SW480 (cell line): ENCODE measurements at regions not wholly inside any gene's neighbourhood (a gene's known extent, or its start where the extent isn't known, plus 50 kb on each side); places are given as distances from the start of the nearest gene placed in this dataset.

Experiments used
- DNase-seq: peaks from one replicate; pipeline ENCODE4 v3.0.0-alpha.2; 2016; ENCODE audit warnings: low spot score

DNA sequence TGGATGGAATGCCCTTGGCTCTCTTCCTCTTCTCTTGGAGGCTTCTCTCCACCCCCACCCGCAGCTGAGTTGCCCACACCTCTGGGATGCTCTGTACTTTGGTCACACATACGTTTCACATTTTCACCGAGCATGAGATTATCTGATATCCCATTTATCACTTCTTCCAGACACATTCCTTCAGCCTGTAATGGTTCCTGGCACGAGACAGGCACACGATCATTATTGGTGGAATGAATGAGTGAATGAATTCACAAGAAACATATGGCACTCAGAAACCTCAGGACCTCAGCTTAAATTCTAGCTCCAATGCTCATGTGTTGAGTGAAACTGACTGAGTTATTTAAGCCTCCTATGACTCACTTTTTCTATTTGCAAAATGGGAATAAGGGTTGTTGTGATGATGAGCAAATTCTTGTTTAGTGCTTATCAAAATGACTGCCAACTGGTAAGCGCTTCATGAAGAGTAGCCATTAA is 242.7 kb upstream of the JUN start:
- no peak for DNase-seq

DNA sequence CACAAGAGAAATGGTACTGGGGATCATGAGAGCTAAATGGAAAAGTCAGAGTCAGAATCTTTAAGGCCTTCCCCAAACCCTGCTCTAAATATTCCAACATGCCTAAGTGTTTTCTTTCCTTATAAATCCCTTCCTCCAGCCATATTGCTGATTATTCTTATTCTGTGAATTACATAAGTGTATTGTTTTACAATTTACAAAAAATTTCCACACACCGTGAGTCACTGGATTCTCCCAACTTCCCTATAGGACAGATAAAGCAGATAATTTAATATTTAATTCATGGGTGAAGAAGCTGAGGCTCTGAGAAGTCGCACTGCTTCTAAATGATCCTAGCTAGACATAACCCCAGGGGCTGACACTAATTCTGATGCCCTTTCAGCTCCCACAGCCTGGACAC is 243.3 kb upstream of the JUN start:
- no peak for DNase-seq

DNA sequence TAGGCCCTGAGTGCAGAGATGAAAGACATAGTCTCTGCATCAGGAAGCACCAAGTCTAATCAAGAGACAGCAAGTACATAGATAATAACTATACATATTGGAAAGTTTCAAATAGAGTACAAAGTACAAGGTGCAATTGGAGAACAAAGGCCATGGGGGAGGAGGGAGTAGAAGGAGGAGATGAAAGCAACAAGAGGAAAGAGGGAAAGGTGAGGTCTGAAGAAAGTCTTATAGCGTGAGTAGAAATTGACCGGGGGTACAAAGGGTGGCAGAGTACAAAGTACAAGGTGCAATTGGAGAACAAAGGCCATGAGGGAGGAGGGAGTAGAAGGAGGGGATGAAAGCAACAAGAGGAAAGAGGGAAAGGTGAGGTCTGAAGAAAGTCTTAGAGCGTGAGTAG is 244.2 kb upstream of the JUN start:
- DNase-seq = no peak

DNA sequence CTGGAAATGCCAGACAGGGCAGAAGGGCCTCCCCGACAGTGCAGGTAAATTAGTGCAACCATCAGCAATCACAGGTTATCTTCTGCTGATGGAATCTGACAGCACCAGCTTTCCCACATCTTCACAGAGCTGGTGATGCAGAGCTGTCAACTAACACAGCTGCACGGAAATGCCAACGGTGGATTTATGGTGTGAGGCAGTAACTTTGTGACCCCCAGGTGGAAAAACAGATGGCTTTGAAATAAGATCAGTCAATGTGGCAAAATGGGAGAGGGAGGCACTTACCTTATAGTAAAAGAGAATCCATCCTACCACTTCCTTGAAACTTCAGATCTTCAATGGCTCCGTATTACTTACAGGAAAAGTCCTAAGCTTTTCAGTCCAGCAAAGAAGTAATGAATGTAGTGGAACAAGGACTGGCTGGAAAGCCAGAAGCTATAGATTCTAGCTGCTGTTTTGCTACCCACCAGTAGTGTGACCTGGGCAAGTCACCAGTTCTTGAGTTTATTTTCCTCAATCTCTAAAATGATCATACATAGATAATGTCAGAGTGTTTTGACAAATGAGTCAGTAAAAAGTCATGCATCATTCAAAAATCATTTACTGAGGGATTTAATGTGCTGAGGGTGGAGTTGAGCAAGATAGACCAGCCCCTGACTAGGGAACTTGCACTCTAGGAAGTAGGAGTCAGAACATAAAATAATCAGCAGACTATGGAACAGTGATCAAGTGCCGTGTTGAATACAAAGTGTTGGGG is 245.7 kb upstream of the JUN start:
- DNase-seq = no peak

DNA sequence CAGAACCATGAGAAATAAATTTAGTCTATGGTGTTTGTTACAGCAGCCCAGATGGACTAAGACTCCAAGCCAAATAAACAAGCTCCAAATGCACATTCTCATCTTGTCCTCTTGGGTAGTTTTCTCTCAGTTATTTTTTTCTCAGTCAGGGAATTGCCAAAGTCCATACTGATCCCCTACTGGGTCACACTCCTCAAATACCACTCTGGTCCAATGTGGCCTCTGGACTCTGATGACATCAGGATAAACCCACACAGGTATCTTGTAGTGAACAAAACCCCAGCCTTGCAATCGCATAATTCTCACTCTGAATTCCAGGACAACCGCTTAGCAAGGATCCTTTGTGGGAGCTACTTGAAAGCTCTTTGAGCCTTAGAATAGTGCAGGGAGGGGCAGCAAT is 248.4 kb upstream of the JUN start:
- DNase-seq = no peak

DNA sequence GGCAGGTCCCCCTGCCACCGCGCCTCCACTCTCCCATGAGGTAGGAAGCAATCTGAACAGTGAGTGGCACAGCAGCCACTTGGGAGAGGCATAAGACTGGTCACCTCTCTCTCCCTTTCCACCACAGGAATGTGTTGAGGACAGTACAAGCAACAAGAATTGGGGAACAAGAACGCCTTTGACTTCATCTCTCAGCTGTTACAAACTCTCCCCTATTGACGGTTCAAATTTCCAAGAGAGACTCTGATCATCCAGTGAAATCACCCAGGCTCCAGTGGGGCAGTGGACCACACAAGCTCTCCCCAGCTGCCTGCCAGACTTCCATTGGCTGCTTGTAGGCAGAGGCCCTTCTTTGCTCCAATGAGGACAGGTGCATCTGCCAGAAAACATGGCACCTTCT is 249.9 kb upstream of the JUN start:
- DNase-seq = no peak

DNA sequence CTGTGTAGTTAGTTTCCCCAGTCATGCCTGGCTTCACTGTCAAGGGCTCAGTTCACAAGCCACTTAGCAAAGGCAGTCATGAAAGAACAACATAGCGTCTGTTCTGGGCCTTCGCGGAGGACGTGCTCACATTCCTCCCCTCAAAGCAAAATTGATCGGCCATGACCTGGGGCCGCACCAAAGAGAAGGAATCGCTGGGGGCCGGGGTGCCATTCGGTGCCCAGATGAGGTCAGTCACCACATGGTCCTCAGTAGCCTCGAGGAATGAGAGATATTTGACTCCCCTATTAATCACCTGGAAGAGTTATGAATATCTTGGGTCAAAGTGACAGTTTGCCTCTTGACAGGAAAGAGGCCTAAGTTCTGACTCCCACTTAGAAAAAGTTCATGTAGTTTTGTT is 251.1 kb upstream of the JUN start:
- DNase-seq = no peak

DNA sequence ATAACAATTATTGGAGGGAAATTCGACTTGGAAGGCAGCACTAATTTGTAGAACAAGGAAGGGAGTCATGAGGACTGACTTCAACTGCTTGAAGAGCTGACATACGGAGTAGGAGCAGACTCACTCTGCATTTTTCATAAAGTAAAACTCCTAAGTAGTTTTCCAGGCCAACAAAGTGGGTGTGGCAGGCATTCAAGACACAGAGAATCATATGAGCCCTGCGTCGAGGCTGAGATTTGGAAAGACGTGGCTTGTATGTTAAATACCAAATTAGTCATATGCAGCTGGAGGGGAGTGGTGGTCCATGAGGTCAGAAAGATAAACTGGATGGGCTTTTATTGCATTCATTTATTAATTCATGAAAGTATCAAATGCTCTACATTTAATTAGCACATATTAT is 255.7 kb upstream of the JUN start:
- no peak for DNase-seq

DNA sequence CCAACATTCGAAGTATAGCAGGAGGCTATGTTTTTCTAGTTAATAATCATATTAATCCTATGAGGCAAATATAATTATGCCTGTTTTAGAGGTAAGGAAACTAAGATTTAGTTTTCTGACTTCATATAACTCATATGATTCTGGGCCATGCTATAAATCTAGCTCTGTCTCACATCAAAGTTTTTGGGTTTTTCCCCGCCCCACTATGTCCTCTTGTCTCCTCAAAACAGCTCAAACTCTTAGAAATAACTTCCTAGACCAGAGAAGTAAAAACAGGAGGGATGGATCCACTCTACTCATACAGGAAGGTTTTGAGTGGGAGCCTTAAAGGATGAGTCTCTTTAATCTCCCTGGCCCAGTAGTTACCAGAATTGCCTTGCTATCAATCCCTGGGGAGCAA is 256.4 kb upstream of the FGGY start:
- DNase-seq = no peak

DNA sequence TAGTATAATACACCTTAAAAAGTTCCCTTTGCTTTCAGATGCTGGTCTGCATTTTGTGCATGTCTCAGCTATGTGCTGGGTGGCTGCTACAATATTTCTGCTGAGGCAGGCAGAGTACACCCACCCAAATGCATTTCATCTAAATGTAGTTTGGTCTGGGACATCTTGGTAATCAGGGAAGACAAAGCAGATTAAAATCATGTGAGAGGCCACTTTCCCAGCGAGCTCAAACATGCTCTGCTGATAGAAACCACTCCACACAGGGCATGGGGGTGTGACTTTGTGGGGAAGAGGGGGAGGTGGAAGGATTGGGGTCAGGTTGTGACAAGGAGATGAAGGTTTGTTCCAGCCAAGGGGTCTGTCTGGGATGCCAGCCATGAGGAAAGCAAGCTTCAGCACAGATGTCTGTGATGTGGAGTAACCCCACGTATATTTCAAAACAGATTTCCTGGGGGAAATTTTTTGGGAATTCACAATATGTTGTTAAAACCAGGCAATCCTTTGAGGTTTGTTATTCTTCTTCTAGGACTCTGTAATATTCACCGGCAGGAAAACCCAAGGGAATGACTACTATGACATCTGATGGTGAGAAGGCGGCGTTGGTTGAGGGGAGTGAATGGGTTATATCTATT is 255.1 kb upstream of the FGGY start:
- DNase-seq = no peak

DNA sequence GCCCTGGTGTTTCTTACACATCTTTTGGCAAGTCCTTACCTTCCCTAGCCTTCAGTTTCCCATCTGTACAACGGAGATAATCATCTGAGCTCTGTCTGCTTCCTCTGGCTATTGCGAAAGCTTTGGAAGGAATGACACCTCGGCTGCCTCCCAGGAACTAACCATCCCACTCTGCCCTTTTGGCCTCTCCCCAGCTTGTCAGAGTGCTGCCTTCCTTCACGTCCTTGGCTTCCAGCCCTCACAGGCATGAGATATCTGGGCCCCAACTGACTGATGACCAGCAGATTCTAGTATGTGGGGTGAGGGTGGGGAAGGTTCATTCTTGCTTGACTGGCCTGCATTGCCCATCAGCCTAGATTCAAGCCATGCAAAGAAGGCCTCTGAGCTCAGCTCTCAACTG is 253.1 kb upstream of the FGGY start:
- no peak for DNase-seq

DNA sequence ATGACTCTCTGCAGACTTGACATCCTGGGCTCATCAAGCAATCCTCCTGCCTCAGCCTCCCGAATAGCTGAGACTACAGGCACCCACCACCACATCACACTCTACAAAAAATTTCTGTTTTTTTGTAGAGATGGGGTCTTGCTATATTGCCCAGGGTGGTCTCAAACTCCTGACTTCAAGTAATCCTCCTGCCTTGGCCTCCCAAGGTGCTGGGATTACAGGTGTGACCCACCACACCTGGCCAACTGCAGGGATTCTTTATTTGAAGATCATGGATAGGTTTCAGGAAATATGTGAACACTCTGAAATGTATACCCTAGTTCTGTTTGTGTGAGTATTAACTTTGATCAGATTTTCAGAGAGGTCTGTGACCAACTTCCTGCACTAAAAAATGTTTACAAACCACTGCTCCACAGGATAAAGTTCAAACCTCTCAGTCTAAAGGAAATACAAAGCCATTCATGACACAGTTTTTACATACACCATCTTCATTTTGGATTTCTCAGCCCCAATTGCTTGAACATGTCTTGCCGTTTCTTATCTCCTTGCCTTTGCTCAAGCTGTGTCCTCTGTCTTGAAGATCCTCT is 252.3 kb upstream of the FGGY start:
- DNase-seq = no peak

DNA sequence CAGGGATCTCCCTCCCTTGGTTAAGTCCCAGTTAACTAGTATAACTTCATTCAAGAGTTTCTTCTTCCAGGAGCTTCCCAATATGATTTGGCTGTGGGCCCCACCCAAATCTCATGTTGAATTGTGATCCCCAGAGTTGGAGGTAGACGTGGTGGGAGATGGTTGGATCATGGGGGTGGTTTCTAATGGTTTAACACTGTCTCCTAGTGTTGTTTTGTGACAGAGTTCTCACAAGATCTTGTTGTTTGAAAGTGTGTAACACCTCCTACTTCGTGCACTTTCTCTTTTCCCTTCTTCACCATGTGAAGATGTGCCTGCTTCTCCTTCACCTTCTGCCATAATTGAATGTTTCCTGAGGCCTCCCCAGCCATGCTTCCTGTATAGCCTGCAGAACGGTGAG is 251.8 kb upstream of the FGGY start:
- no peak for DNase-seq

DNA sequence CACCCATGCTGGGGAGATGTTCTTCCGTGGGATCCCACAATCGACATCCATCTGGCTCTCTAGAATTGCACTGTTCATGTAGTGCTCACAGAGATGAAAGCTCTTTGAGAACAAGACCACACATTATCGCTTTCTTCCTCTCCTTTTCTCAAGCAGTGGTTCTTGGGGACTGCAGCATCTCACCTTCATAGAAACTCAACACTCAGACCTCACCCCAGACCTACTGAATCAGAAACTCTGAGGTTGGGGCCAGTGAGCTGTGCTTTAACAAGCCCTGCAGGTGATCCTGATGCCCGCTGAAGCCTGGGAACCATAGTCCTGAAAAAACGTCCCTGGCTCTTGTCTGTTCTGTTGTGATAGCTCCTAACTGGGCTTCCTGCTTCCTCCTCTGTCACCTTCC is 251.3 kb upstream of the FGGY start:
- DNase-seq = no peak

DNA sequence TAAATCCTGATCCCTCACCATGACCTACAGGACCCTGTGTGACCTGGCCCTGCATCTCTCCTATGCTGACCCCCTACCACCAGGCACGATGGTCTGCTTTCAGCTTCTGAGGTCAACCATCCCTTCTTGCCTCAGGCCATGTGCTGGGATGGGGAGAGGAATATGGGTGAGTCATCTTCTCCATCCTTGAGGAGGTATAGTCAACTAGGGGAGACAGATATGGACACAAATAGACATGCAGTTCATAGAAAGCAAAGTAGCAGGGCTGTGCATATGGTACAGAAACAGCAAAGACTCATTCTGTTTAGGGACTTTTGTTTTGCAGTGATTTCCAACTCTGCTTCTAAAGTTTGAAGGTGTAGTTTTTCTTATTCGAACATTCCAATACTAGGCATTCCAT is 250.8 kb upstream of the FGGY start:
- DNase-seq = no peak

DNA sequence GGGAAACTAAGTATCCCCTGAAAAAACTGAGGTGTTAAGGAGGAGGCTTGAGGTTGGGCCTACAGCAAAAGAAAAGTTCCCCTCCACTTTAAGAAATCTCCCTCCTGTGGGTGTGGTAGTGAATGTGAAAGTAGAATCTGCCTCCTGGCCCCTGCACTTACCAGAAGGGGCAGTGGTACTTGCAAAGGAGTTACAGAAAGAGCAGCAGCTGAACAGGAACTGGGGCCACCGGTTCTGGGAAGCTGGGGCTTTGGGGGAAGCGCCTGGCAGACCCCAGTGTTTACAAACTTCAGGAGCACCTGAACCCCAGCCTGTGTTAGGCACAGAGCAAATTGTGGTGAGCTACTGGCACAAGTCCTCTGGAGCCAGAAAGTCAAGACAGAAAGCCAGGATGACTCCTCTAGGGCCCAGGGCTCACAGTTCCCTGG is 250.2 kb upstream of the FGGY start:
- DNase-seq = no peak

DNA sequence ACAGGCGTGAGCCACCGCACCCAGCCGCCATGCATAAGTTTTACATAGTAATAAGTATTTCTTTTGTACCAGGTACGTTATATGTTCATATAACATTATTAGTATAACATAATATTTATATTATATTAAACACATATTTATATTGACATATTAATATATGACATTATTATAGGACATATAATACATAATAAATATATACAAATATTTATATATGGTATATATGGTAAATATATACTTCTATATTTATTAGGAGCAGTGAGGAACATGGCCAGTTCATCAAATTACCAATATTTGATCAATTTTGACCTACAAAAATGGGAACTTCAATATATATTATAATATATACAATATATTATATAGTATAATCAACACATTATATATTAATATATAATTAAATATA is 245.9 kb upstream of the FGGY start:
- no peak for DNase-seq

DNA sequence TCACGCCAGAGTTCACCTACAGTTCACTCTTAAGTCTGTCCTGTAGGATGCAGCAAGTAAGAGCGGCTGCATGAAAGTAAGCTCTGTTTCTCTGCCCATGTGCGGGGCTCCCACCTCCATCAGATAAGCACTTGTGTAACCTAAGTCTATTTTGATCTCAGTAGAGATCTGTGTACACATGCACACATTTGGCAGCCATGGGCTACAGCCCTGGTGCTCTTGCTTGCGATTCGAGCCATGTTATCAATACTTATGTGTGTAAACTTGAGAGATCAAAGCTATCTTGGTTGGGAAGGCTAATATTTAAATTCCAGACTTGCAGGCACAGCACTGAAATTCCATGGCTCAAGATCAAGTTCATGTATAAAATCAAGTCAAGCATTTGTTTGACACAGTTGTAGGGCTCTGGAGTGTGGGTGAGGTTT is 244.7 kb upstream of the FGGY start:
- DNase-seq = no peak

DNA sequence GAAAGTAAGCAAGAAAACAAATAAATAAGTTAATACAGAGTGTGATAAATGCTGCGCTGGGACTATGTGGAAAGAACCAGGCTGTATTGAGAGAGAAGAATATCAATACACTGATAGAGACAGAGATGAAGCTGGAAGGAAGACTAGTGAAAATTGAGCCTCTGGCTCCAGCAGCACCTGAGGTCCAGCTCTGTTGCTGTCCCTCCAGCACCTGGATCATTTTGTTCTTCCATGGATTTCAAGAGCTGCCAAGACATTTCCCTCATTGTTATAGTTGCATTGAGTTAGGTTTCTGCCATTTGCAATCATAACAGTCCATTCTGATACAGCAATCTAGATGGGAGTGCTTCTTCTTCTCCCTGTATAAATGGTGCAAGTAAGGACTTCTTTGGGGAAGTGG is 242.7 kb upstream of the FGGY start:
- DNase-seq = no peak

DNA sequence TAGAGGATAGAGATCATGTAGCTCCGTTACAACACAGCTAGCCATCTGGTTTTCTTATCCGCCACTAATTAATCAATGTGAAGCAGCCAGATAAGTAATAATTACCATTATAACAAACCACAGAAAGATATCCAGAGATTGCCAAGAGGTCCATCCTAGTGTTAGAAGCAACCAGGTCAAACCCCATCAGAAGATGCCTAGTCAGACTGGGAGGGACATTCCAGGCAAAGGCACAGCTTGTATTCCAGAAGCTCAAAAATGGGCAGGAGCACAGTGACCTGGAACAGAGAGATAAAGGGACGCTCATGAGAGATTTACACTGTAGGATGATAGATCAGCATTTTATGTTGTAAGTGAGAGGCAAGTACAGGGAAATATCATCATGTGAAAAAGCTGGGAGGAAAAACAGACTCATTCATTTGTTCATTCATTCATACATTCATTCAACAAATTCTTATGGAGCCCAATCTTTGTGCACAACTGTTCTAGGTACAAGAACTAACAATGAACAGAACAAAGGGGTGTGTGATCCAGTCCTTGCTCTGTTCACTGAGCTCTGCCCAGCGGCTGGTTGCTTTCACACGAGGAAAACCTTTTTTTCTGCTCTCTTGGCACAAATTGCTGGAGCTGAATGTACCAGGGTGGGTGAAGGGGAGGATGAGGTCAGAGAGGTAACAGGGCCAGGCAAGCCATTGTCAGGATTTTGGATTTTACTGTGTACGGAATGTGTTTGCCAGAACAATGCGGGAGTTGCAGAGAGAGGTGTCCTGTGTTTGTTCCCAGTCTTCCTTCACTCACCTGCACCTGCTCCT is 240.8 kb upstream of the FGGY start:
- DNase-seq = no peak

DNA sequence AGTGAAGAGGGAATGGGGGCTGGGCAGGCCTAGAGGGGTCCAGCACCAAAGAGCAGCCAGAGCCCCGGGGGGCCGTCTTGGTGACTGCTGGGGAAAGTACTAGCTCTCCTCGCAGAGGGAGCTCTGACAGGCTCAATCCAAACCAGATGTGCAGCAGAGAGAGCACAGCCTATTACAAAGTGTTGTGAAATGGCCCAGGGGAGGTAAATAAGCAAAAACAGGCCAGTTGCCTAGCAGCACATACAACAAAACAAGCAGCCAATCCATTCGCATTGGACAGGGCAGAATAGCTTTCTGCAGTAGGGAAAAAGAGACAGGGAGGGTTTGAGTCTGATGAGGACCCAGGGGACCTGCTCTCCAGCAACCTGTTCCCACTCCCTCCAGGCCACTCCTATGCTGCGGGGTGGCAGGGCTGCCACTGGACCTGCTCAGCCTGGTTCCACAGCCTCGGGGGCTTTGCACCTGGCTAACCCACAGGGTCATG is 239.6 kb upstream of the FGGY start:
- DNase-seq = no peak

DNA sequence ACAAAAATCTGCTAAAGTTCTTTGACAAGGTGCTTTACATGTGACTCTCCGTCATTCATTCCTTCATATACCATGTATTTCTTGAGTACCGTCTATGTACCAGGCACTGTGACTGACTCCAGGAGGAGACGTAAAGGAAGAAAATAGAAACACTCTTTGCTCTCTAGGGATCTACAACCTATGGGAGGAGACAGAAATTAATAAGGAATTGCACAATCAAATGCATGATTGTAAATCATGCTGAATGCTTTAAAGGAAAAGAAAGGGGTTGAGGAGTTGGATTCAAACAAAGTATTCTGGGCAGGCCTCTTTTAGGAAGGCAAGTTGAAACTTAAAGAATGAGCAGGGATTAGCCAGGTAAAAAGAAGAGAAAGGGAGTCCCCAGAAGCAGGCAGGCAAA is 239.1 kb upstream of the FGGY start:
- DNase-seq = no peak
